GM12892 (cell line): ENCODE measurements at regions not wholly inside any gene's neighbourhood (a gene's known extent, or its start where the extent isn't known, plus 50 kb on each side); places are given as distances from the start of the nearest gene placed in this dataset.

Experiments
- POLR2A ChIP-seq: IDR thresholded peaks from 2 replicates; pipeline ENCODE4 v1.6.1; 2011; ENCODE audit warnings: low read depth, low read length, control low read depth
- POLR2AphosphoS5 ChIP-seq: IDR thresholded peaks from 2 replicates; pipeline ENCODE4 v1.6.1; 2011; ENCODE audit warnings: low read depth, low read length, control low read depth
- TAF1 ChIP-seq: IDR thresholded peaks from 2 replicates; pipeline ENCODE4 v1.6.1; 2011; ENCODE audit warnings: low read depth, mild to moderate bottlenecking, control low read depth, low read length, borderline replicate concordance

DNA sequence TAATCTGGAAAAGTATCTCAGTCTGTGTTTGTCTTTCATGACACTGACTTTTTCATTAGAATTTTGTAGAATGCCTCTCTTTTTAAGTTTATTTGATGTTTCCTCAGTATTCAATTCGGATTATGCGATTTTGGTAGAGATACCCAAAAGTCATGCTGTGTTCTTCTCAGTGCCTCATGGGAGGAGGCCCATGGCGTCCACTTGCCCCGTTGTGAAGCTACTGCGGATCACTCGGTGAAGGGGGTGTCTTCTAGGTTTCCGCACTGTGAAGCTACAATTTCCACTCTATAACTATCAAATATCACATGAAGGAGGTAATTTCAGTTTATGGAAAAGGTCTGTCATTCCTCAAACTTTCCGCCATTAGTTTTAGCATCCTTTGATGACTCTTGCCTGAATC lies 794.0 kb downstream of the TBC1D22A start:
- no peak for TF ChIP-seq POLR2A
- no peak for TF ChIP-seq POLR2AphosphoS5
- TF ChIP-seq TAF1, result no peak
